H1 (cell line): ENCODE measurements at regions not wholly inside any gene's neighbourhood (a gene's known extent, or its start where the extent isn't known, plus 50 kb on each side); places are given as distances from the start of the nearest gene placed in this dataset.

Experiments used
- CTCF ChIA-PET: fragments of 300-600 bp; sonication (Branson Sonifier 250); formaldehyde crosslinking; loops from one replicate; lab custom pipeline; 2021; ENCODE audit not compliant: partially characterized antibody; lab: Charles Lee
- POLR2A ChIA-PET: fragments of 300-600 bp; sonication (Branson Sonifier 250); formaldehyde crosslinking; loops from one replicate; lab custom pipeline; 2021; ENCODE audit warnings: inconsistent platforms; ENCODE audit not compliant: partially characterized antibody; lab: Charles Lee
- DNase-seq, 2 experiments: peaks; one replicate each; pipeline versions ENCODE4 v3.0.0 to v3.0.0-alpha.2; 2010 to 2022; ENCODE audit warnings: low spot score in 2 of 2, low read depth in 1 of 2, mixed read lengths in 1 of 2
- FAIRE-seq: peaks from 2 replicates; lab custom pipeline; 2011; peaks lifted over from hg19 to GRCh38; lab: Jason Lieb, UNC
- H2AFZ ChIP-seq: 2 replicates; pipeline ENCODE4 v1.8.1; 2012; ENCODE audit warnings: low read length, inconsistent platforms
- H2AK5ac ChIP-seq: 2 replicates; pipeline ENCODE4 v1.6.1; 2013; ENCODE audit warnings: low read depth, low read length
- H2BK120ac ChIP-seq: replicated peaks from 2 replicates; pipeline ENCODE3; 2013; ENCODE audit warnings: low read depth, low read length, inconsistent platforms
- H2BK12ac ChIP-seq: 2 replicates; pipeline ENCODE4 v1.6.1; 2013; ENCODE audit warnings: low read depth, low read length
- H2BK15ac ChIP-seq: 2 replicates; pipeline ENCODE4 v1.6.1; 2013; ENCODE audit warnings: low read length
- H2BK20ac ChIP-seq: 2 replicates; pipeline ENCODE4 v1.6.1; 2013; ENCODE audit warnings: low read length
- H2BK5ac ChIP-seq: 2 replicates; pipeline ENCODE4 v1.6.1; 2013; ENCODE audit warnings: low read depth, low read length
- H3K14ac ChIP-seq: 2 replicates; pipeline ENCODE4 v1.6.1; 2013; ENCODE audit warnings: inconsistent platforms; ENCODE audit not compliant: insufficient read length
- H3K18ac ChIP-seq: 2 replicates; pipeline ENCODE4 v1.6.1; 2013; ENCODE audit warnings: low read length; ENCODE audit errors: extremely low read depth
- H3K23ac ChIP-seq: 2 replicates; pipeline ENCODE4 v1.6.1; 2013; ENCODE audit warnings: inconsistent platforms; ENCODE audit not compliant: insufficient read length
- H3K23me2 ChIP-seq: 2 replicates; pipeline ENCODE4 v1.6.1; 2013; ENCODE audit warnings: low read depth, low read length
- H3K27ac ChIP-seq: 2 replicates; pipeline ENCODE4 v1.6.1; 2011; ENCODE audit warnings: low read depth, low read length, inconsistent platforms
- H3K27me3 ChIP-seq, 4 experiments: replicated peaks in 1 of 4; 1 replicate in 1 of 4; 2 replicates in 3 of 4; pipeline versions ENCODE4 v1.6.1 to v1.8.1; 2011 to 2013; ENCODE audit warnings: low read length in 3 of 4, mild to moderate bottlenecking in 3 of 4, inconsistent platforms in 2 of 4, mixed read lengths in 2 of 4, moderate library complexity in 1 of 4; ENCODE audit not compliant: control insufficient read depth in 3 of 4, insufficient read depth in 3 of 4; ENCODE audit errors: extremely low read depth in 1 of 4
- H3K36me3 ChIP-seq, 4 experiments: 2 replicates each; pipeline versions ENCODE4 v1.6.1 to v1.8.1; 2011 to 2013; ENCODE audit warnings: mild to moderate bottlenecking in 4 of 4, low read length in 3 of 4, moderate library complexity in 2 of 4, control low read depth in 1 of 4, inconsistent platforms in 1 of 4; ENCODE audit not compliant: insufficient read depth in 4 of 4, control insufficient read depth in 2 of 4
- H3K4ac ChIP-seq: replicated peaks from 2 replicates; pipeline ENCODE3; 2013; ENCODE audit warnings: low read length, low read depth, mixed read lengths, inconsistent platforms; ENCODE audit not compliant: insufficient read length
- H3K4me1 ChIP-seq, 4 experiments: replicated peaks in 1 of 4; 1 replicate in 1 of 4; 2 replicates in 3 of 4; pipeline versions ENCODE4 v1.6.1 to v1.8.1; 2011 to 2013; ENCODE audit warnings: low read length in 3 of 4, inconsistent platforms in 2 of 4, mixed read lengths in 1 of 4; ENCODE audit not compliant: insufficient read depth in 4 of 4, control insufficient read depth in 3 of 4
- H3K4me2 ChIP-seq, 2 experiments: 2 replicates each; pipeline versions ENCODE4 v1.6.1 to v1.8.1; 2011 to 2013; ENCODE audit warnings: low read depth in 2 of 2, low read length in 2 of 2, control low read depth in 1 of 2, inconsistent platforms in 1 of 2, mild to moderate bottlenecking in 1 of 2; ENCODE audit not compliant: insufficient read depth in 1 of 2
- H3K4me3 ChIP-seq, 4 experiments: fragments of 200-600, 300-600 bp in 1 of 4; sonication (generic), shearing (Covaris generic), sonication (Bioruptor Twin) in 1 of 4; 2 replicates each; pipeline versions ENCODE4 v1.5.1 to v1.8.1; 2011 to 2016; ENCODE audit warnings: low read length in 4 of 4, low read depth in 3 of 4, control low read depth in 2 of 4, inconsistent platforms in 2 of 4, mild to moderate bottlenecking in 2 of 4, mixed read lengths in 1 of 4, moderate library complexity in 1 of 4; ENCODE audit not compliant: insufficient read depth in 2 of 4; ENCODE audit errors: extremely low read depth in 1 of 4
- H3K56ac ChIP-seq: replicated peaks from 2 replicates; pipeline ENCODE3; 2013; ENCODE audit warnings: low read depth, mild to moderate bottlenecking, mixed read lengths, low read length, inconsistent platforms; ENCODE audit not compliant: insufficient read length
- H3K79me1 ChIP-seq: 2 replicates; pipeline ENCODE4 v1.6.1; 2013; ENCODE audit warnings: low read depth, low read length, control low read depth
- H3K79me2 ChIP-seq, 2 experiments: 2 replicates each; pipeline versions ENCODE4 v1.6.1 to v1.8.1; 2012 to 2013; ENCODE audit warnings: low read length in 2 of 2, mild to moderate bottlenecking in 2 of 2, inconsistent platforms in 1 of 2; ENCODE audit not compliant: insufficient read depth in 2 of 2, control insufficient read depth in 1 of 2
- H3K9ac ChIP-seq, 4 experiments: replicated peaks in 1 of 4; 1 replicate in 1 of 4; 2 replicates in 3 of 4; pipeline versions ENCODE4 v1.6.1 to v1.8.1; 2011 to 2013; ENCODE audit warnings: low read depth in 3 of 4, low read length in 3 of 4, control low read depth in 2 of 4, mild to moderate bottlenecking in 2 of 4, moderate library complexity in 2 of 4, inconsistent platforms in 1 of 4; ENCODE audit errors: extremely low read depth in 1 of 4
- H3K9me3 ChIP-seq, 2 experiments: 2 replicates each; pipeline versions ENCODE4 v1.6.1 to v1.8.1; 2012 to 2013; ENCODE audit warnings: mild to moderate bottlenecking in 2 of 2, moderate library complexity in 2 of 2, control low read depth in 1 of 2, inconsistent platforms in 1 of 2, low read depth in 1 of 2, low read length in 1 of 2, mixed read lengths in 1 of 2; ENCODE audit not compliant: insufficient read depth in 2 of 2
- H4K20me1 ChIP-seq, 2 experiments: replicated peaks in 1 of 2; 2 replicates each; pipeline versions ENCODE3 to v1.8.1; 2011 to 2013; ENCODE audit warnings: inconsistent platforms in 2 of 2, low read length in 2 of 2, mild to moderate bottlenecking in 1 of 2; ENCODE audit not compliant: insufficient read depth in 2 of 2, control insufficient read depth in 1 of 2
- H4K5ac ChIP-seq: 2 replicates; pipeline ENCODE4 v1.6.1; 2013; ENCODE audit warnings: low read length, low read depth, mixed read lengths, inconsistent platforms; ENCODE audit not compliant: insufficient read length
- H4K8ac ChIP-seq: 2 replicates; pipeline ENCODE4 v1.8.0; 2013; ENCODE audit warnings: mild to moderate bottlenecking, moderate library complexity, low read length, inconsistent platforms; ENCODE audit not compliant: insufficient read depth; ENCODE audit errors: extremely low read depth
- H4K91ac ChIP-seq: replicated peaks from 2 replicates; pipeline ENCODE3; 2013; ENCODE audit warnings: low read length, mixed read lengths, inconsistent platforms; ENCODE audit not compliant: insufficient read length
- CREB1 ChIP-seq: IDR thresholded peaks from 2 replicates; pipeline ENCODE4 v1.6.1; 2012; ENCODE audit warnings: inconsistent platforms
- TAF7 ChIP-seq: optimal IDR thresholded peaks from 2 replicates; pipeline ENCODE3; 2011; ENCODE audit warnings: low read depth, mild to moderate bottlenecking, inconsistent platforms, low read length, moderate library complexity, borderline replicate concordance
- WGBS, 2 experiments: shearing (Covaris generic) in 1 of 2; methylation state at CpG; one replicate each; pipeline versions ENCODE4 v1.1.6 to v1.1.7; 2013 to 2015; ENCODE audit warnings: low lambda C conversion rate in 2 of 2, mixed read lengths in 2 of 2, inconsistent platforms in 1 of 2, low coverage in 1 of 2, missing lambda C conversion rate in 1 of 2; ENCODE audit not compliant: insufficient replicate concordance in 2 of 2, insufficient coverage in 1 of 2, insufficient read length in 1 of 2; ENCODE audit errors: extremely low coverage in 1 of 2, missing lambda C conversion rate in 1 of 2; 5-methylcytosine and 5-hydroxymethylcytosine counted together

- Histone ChIP-seq H3K4me1 (no peaks in the 10 kb centered on the region; a peak in 2 of 7 replicates), H3K56ac (no peak overlapping the region), H2AK5ac (no peak overlapping the region), H3K27ac (no peak overlapping the region), H2BK12ac (no peak overlapping the region), H3K4me2 (no peak overlapping the region), H4K5ac (no peak overlapping the region), H4K8ac (no peak overlapping the region), H3K23ac (no peak overlapping the region), H2BK15ac (no peak overlapping the region), H2BK5ac (no peak overlapping the region), H3K23me2 (peaks cover 5% of the 10 kb centered on the region; the same call in 1 of the 2 replicates), H3K79me2 (no peaks in the 10 kb centered on the region), H3K79me1 (no peaks in the 10 kb centered on the region), H3K4ac (no peak overlapping the region), H3K27me3 (no peaks in the 10 kb centered on the region), H3K14ac (no peak overlapping the region), H4K20me1 (no peaks in the 10 kb centered on the region), H2AFZ (no peak overlapping the region), H2BK20ac (no peak overlapping the region), H3K4me3 (no peak overlapping the region), H2BK120ac (no peak overlapping the region), H3K9me3 (no peaks in the 10 kb centered on the region), H3K36me3 (no peaks in the 10 kb centered on the region), H4K91ac (no peak overlapping the region), H3K9ac (no peak overlapping the region), H3K18ac (no peak overlapping the region)
- ChIA-PET CTCF (interaction anchor here (0.9 to 1.5 kb wide), 6 partner anchors 9 to 212 kb away, joined by 3 to 8 read pairs (median 3); no protein-coding TSS in a partner anchor), POLR2A (interaction anchor here (1.3 kb wide), 1 partner anchor 53 kb away, joined by 3 read pairs; no protein-coding TSS in a partner anchor)
- 79% methylated on average over 6 of the region's 6 CpGs; no CpG with 5 or more reads in 1 of the 2 experiments for WGBS, 2 experiments
- DNase-seq (no peak), FAIRE-seq (no peak)
- TF ChIP-seq CREB1: no peak
- TF ChIP-seq TAF7: no peak
These were observed 136.9 kb upstream of the SYT13 start for GRCh38 chr11:45423036-45423435.
